DMS114 treated with DMSO at 0.1 percent for 48 hours (cell line): ENCODE measurements at regions not wholly inside any gene's neighbourhood (a gene's known extent, or its start where the extent isn't known, plus 50 kb on each side); places are given as distances from the start of the nearest gene placed in this dataset.

Experiments used
- DNase-seq: peaks from one replicate; lab custom pipeline; 2025; ENCODE audit not compliant: unreplicated experiment; lab: John Stamatoyannopoulos, UW

DNA sequence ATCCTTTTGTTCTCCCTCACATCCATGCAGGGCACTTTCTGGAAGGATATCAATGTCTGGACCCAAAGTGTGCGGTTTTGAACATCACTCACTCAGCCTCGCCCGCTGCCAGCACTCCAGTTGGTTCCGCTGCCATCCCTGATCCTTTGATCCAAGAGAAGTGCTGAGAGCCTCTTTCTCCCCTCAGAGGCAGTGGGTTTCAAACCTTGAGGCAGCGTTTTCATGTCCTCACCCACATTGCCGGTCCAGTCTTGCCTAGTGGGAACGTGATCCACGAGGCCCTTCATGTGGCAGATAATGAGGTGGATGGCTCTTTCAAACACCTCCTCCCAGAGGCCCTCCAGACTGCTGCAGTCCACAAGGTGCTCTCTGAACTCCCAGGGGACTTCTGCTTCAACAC is 122.2 kb downstream of the ACTL8 start:
- no peak for DNase-seq

DNA sequence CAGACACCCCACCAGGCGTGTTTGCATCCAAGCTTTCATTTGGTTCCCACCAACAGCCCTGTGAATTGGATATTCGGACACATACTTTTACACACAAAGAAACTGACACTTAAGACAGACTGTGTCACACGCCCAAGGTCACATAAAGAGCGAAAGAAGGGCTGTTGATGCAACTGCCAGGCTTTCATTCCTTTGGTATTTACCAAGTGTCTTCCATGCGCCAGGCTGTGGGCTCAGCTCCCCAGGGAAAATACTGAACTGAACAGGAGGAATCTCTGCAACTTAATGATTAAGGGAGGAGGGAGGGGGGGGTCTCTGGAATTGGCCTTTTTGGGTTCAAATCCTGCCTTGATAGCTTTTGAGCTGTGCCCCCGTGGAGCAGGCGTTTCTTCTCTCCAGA is 122.8 kb downstream of the ACTL8 start:
- no peak for DNase-seq

GRCh38 chr1:17878837-17879236 is 123.7 kb downstream of the ACTL8 start:
- DNase-seq: no peak

- DNase-seq: no peak
These were observed 125.3 kb downstream of the ACTL8 start for GRCh38 chr1:17880449-17880848.

DNA sequence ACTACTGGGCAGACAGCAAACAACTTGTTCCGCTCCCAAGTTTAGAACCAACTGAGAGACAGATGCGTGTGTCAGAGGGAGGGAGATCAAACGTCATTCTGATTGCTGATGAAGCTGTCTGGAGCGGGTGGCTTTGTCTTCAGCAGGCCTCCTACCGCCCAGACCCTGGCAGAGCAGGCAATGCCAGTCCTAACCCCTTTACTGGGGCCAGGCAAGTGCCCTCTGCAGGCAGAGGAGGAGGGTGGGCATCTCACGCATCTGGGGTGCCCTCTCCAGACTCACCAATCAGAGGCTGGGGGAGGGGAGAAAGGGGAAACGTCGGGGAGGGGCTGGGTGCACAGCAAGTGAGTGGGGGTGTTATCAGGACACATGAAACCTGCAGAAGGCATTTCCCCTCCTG is 126.6 kb downstream of the ACTL8 start:
- DNase-seq: no peak

DNA sequence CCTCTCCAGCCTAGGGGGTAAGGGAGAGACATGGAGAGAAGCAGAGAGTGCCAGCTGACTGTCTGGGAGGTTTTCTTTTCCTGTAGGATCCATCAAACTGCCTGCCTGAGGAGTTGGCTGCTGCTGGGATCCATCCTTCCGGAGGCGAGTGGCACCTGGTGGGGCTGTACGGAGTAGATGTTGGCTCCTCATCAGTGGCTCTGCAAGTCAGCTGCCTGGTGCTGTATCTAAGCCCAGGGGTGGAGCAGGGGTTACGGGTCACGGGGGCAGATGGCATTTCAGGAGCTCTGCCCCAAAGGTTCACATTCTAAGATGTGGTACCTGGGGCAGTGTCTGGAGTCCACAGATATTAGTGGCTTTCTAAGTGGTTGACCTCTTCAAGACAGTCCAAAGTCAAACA is 128.0 kb downstream of the ACTL8 start:
- no peak for DNase-seq

GRCh38 chr1:17883662-17884395 is 128.7 kb downstream of the ACTL8 start:
- no peak for DNase-seq

DNA sequence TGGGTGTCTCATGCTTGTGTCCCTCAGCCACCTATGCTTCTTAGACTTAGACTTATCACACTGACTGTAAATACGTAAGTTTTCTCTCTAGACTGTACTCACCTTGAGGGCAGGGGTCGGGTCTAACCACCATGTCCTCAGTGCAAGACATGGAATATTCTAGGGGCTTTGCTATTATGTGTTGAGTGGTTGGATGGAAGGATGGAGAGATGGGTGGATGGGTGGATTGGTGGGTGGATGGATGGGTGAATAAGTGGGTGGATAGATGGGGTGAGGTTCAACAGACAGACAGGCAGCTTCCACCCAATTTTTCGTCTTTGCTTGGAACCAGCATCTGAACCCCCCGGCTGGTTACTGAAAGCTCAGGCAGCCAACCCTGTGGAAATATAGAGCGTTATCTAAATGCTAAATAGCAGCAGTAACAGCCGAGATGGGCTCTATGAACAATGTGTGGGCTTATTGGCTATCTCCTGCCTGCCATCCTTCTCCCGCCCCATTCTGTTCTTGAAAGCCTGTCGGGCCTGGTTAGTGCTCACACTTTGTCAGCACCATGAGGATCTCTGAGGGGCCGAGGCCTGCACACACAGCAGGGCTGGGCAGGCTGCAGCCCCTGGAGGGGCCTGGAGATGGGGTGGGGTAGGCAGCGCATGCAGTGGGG is 130.7 kb downstream of the ACTL8 start:
- DNase-seq: no peak

- DNase-seq: no peak
These were observed 131.3 kb downstream of the ACTL8 start for GRCh38 chr1:17886386-17886785.

- DNase-seq: no peak
These were observed 131.8 kb downstream of the ACTL8 start for GRCh38 chr1:17886838-17887441.

DNA sequence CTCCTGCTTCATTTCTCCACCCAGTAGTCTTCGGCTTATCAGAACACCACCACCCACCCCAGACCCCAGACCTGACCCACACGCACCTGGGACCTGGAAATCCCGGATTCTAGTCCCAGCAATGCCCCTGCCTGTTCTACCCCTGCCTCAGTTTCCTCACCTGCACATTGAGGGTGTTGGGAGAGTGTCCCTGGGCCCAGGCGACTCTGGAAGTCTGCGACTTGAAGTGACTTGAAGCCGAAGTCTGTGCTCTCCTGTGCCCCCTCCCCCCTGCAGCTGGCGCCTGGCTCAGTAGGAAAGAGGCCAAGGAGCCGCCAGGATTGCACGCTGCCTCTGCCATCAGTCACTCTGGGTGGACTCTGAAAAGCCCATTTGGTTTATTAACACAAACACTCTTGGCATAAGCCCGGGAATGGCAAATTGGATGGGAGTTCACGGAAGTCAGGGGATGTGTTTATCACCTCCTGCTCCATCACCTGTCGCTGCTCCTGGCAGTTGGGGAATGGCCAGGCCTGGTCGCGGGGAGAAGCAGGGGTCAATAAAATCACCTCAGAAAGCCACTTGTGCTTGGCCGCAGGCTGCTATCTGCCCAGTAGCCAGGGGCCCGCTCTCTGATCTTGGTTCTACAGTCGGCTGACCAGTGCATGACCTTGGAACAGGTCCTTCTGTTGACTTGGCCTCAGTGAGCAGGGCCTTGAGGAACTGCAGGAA is 132.7 kb downstream of the ACTL8 start:
- no peak for DNase-seq

GRCh38 chr1:17890056-17890814 is 135.1 kb downstream of the ACTL8 start:
- DNase-seq: no peak

DNA sequence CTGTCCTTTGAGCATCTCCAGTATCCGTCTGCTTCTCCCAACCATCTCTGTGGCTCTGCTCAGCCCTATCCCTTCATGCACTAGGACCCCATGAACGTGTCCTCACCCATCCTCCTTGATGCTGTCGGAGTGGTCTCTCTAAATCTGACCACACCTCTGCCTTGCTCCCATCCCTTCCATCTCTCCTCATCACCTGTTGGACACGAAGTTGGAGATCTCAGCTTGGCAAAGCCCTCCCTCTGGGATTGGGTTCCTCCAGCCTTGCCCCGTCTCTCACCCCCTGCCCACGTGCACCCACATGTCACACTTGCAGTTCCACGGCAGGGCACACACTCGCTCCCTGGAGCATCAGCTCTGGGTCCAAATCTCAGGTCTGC is 135.7 kb downstream of the ACTL8 start:
- no peak for DNase-seq

GRCh38 chr1:17891205-17892110 is 136.3 kb downstream of the ACTL8 start:
- DNase-seq: no peak

DNA sequence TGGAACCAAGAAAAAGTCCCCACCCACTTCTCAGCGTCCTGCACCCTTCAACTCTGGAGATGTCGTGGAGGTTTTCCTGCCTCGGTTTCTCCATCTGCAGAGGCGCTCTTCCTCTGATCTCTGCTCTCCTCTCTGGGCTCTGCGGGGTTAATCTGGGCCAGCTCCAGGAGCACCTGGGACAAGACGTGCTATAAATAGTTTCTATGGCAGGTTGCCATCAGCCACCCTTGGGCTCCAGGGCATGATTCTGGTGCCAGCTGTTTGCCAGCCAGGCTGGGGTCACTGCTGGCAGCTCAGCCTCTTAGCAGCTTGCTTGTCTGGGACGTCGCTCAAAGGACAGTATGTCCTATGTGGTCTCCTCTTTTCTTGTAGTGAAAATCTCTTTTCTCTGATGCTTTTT is 137.1 kb downstream of the ACTL8 start:
- no peak for DNase-seq

GRCh38 chr1:17892851-17893250 is 137.7 kb downstream of the ACTL8 start:
- DNase-seq: no peak

DNA sequence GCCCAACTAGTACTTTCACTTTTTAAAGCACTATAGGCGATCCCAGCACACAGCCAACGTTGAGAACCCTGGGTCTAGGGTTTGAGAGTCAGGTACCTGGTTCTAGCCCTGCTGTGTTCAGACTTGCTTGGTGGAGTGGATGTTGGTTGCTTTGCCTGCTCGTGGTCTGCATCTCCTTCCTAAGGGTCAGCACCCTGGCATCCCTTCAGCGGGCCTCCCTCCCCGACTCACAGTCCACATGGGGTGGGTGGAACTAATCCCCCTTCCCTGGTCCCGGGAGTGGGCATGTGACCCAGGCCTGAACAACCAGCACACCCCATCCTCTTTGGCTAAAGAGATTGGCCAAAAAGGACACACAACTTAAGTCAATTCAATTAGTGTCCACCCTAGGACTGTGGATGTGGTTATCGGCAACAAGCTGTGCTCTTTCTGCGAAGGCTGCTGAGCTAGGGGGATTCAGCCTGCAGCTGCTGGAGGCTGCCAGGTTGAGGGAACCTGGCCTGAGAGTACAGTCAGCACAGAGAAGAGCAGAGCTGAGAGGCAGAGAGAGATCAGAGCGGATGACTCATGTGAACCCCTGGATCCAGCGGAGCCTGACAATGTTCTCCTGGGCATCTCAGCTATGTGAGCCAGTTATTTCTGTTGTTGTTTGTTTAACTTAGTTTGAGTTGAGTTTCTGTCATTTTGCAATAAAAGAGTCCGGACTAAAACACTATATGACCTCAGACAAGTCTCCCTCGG is 138.9 kb downstream of the ACTL8 start:
- DNase-seq: no peak

- DNase-seq: no peak
These were observed 140.3 kb downstream of the ACTL8 start for GRCh38 chr1:17895401-17895800.

GRCh38 chr1:17895986-17896385 is 140.9 kb downstream of the ACTL8 start:
- no peak for DNase-seq
